HG03575 (cell line): ENCODE measurements at regions not wholly inside any gene's neighbourhood (a gene's known extent, or its start where the extent isn't known, plus 50 kb on each side); places are given as distances from the start of the nearest gene placed in this dataset.
"Not testable (repeated sequence)": the region's sequence is repeated elsewhere in the genome, so short reads cannot be mapped to it uniquely, and the experiment has no call there.

Experiments used
- ATAC-seq: cut with Tn5 transposase; IDR thresholded peaks from one replicate; pipeline ENCODE4 v1.9.1; 2021; ENCODE audit not compliant: unreplicated experiment, insufficient number of reproducible peaks, low FRiP score; ENCODE audit errors: extremely low read depth

DNA sequence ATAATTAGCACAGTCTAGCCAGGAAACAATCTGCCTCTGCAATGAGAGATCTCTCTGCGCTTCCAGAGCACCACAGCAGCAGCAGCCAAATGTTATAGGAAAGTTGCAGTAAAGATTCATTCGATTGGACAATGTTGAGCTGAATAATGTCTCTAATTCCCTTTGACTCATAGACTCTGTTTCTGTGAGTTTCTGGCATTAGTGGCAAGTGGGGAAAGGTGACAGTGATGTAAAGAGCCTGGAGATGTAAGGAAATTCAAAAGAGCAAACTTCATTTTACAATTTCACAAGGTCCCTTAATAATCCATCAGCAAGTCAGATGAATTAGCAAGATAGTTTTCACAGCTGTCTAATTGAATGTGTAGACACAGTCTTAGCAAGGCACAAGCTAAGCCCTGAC, 184.4 kb downstream of the VEGFC start:
- no peak for ATAC-seq

- no peak for ATAC-seq
Observed at GRCh38 chr4:176610594-176610993, 182.1 kb downstream of the VEGFC start.

DNA sequence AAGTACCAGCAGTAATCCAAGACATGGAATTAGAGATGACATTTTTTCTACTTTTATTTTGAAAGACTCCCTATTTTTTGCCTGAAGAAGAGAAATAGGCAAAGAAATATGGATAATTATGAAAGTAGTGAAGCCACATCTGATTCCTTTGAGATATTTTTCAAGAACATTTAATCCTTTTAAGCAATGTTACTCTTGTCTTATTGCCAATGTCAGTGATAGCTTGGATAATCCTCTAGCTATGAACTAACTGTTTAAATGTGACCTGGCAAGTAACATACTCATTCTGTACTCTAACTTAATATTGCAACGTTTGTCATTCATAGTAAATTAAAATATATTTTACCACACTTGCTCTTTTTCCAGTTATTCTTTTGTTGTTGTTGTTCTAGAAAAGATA, 181.3 kb downstream of the VEGFC start:
- ATAC-seq: no peak

GRCh38 chr4:176611951-176612350, 180.8 kb downstream of the VEGFC start:
- ATAC-seq: no peak

- no peak for ATAC-seq
Observed at GRCh38 chr4:176614793-176615192, 177.9 kb downstream of the VEGFC start.

DNA sequence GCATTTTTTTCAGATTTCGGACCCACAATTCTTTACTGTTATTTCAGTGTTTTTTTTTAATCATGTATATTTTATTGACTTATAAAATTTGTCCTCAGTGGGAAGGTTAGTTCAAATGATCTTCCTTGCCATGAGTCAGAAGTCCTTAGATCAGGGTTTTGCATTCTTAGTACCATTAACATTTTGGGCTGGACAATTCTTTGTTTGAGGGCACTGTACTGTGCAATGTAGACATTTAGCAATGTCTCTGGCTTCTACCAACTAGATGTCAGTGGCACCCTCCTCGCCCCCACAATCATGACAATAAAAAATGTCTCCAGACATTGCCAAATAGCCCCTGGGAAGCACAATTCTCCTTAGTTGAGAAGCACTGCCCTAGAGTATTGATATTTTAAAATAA, 176.6 kb downstream of the VEGFC start:
- ATAC-seq: no peak

DNA sequence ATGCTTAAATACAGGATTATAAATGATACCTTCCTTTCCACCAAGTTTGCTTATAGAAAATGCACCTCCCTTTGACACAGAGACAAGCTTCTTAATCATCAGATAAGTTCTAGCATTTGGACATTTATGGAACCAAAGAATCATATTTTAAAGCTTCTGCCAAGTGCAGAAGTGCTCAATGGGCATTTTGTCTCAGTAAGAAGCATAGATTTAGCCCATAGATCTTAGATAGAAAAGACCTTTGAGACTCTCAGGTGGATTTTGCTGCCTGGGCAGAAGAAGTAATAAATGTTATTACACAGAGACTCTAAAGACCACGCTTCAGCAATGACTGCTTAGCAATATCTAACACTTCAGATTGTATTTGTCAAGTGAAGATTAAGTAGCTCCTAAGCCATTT, 174.6 kb downstream of the VEGFC start:
- no peak for ATAC-seq

GRCh38 chr4:176619430-176619829, 173.3 kb downstream of the VEGFC start:
- no peak for ATAC-seq

DNA sequence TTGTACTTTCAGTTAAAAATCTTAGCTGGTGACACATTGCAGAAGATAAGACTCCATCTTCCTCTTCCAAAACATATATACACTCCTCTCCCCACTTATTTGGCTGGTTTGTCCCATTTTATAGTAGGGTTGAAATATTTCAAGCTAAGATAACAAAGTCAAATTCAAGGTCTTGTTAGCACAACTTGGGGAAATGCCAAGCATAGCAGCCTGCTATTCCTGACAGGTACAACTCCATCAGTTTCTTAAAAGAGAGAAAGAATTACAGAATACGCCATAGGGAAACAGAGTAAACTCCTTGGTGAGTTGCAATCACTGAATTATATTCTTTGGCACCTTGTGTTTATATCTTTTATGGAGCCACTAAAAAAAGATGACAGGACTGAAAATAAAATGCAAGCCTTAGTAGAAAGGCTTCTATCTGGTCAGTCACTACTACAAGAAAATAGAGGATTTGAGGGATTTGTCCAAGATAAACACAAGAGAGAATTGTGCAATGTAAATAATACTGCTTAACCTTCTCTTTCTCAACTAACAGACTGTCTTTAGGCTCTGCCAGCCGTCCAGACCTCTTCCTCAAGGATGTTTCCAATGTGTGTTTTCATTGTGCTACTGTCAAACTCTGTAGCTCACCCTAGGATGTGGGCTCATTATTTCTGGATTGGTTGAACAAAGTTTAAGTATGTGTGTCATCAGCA, 170.3 kb downstream of the VEGFC start:
- ATAC-seq: no peak

DNA sequence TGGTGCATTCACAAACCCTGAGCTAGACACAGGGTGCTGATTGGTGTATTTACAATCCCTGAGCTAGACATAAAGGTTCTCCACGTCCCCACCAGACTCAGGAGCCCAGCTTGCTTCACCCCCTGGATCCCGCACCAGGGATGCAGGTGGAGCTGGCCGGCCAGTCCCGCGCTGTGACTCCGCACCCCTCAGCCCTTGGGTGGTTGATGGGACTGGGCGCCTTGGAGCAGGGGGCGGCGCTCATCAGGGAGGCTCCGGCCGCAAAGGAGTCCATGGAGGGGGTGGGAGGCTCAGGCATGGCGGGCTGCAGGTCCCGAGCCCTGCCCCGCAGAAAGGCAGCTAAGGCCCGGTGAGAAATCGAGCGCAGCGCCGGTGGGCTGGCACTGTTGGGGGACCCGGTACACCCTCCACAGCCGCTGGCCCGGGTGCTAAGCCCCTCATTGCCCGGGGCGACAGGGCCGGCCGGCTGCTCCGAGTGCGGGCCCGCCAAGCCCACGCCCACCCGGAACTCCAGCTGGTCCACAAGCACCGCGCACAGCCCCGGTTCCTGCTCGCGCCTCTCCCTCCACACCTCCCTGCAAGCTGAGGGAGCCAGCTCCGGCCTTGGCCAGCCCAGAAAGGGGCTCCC, 167.6 kb downstream of the VEGFC start:
- ATAC-seq: not testable (repeated sequence)

DNA sequence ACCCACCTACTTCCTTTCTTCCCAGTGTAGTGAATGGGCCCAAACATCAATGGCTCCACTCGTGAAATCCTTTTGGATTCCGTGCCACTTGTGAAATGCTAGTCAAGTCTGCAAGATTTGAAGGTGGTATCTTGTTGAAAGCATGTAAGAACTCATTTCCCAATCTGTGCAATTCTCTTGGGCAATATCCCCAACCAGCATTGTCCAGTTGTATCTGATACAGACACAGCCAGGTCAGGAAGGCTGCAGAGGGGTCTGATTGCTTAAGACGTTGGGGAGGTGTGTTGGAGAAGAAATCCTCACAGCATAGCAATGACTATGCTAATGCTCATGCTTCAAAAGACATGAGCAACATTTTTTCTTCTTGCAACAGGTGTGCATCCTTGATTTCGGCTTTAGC, 164.8 kb downstream of the VEGFC start:
- ATAC-seq: no peak

- no peak for ATAC-seq
Observed at GRCh38 chr4:176631611-176632010, 161.1 kb downstream of the VEGFC start.
